ENCODE measurements at regions not wholly inside any gene's neighbourhood (a gene's known extent, or its start where the extent isn't known, plus 50 kb on each side); places are given as distances from the start of the nearest gene placed in this dataset.
A peak's percentile ranks its signal among the peaks of the same experiment; 100 is the strongest.

DNA sequence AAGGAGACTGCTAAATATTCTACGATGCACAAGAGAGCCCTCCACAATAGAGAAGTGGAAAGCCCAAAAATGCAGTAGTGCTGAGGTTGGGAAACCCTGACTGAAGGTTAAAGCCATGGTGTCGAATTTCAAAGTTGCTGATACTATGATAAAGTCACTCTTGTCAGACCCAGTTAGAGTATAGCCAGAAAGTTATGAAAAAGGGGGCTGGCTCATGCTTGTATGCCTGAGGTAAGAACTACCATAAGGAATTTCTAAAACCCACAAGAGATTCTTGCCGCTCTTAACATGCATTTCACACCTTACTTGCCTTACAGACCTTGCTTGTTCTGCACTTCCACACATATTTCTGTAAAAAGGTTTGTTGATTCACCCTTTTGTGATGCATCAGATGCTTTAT is 184.6 kb downstream of the SLC6A15 start:
- H3K9me1 ChIP-seq (ENCODE audit: control insufficient read depth, extremely low read depth, insufficient read depth, low read length), result no peaks in the 10 kb centered on the region
- no peaks in the 10 kb centered on the region for H4K20me1 ChIP-seq (ENCODE audit: control insufficient read depth, extremely low read depth, insufficient read depth, low read length)
- FAIRE-seq (peak; percentile 98), DNase-seq (ENCODE audit: low read depth, low spot score) (peak; percentile 26)
- no peaks in the 10 kb centered on the region for H3K9me3 ChIP-seq (ENCODE audit: control insufficient read depth, low read depth, low read length)
- no peaks in the 10 kb centered on the region for H3K79me2 ChIP-seq (ENCODE audit: control insufficient read depth, insufficient read depth, low read length)
- H3K36me3 ChIP-seq (ENCODE audit: control insufficient read depth in 2 of 2, extremely low read depth in 1 of 2, insufficient read depth in 2 of 2, low read length in 2 of 2), result no peaks in the 10 kb centered on the region
- no peak overlapping the region for H3K4me3 ChIP-seq (ENCODE audit: control insufficient read depth in 2 of 3, extremely low read depth in 1 of 3, insufficient read depth in 2 of 3, low read depth in 1 of 3, low read length in 3 of 3)
- dilution Hi-C loops (cut with MboI; ENCODE audit: extremely low pct_ligation_motif_present, low sequenced_read_pairs), result no loop called here
- H3K27me3 ChIP-seq (ENCODE audit: control insufficient read depth, extremely low read depth, insufficient read depth, low read length), result no peaks in the 10 kb centered on the region
- no peak overlapping the region for H3K9ac ChIP-seq (ENCODE audit: control insufficient read depth, extremely low read depth, insufficient read depth, low read length)
- TF ChIP-seq EZH2 (IDR thresholded peaks at IDR 0.05; ENCODE audit: low read length), result no peak
- no peak for TF ChIP-seq CTCF (optimal IDR thresholded peaks at IDR 0.05 in 1 of 3, IDR thresholded peaks at IDR 0.05 in 1 of 3, conservative IDR thresholded peaks at IDR 0.05 in 1 of 3; ENCODE audit: extremely low read depth in 1 of 3, insufficient read depth in 2 of 3, low read length in 3 of 3)
- peak overlapping the region; percentile 57 for H3K4me2 ChIP-seq (ENCODE audit: control insufficient read depth, extremely low read depth, insufficient read depth, low read depth, low read length)
- H3K4me1 ChIP-seq (ENCODE audit: control insufficient read depth, extremely low read depth, insufficient read depth, low read length), result peaks cover 24% of the 10 kb centered on the region
- H3K27ac ChIP-seq (ENCODE audit: control insufficient read depth, insufficient read depth, low read length), result no peak overlapping the region
- H2AFZ ChIP-seq (ENCODE audit: control insufficient read depth, low read length), result peak overlapping the region; percentile 31

- H3K9ac ChIP-seq (ENCODE audit: control insufficient read depth, extremely low read depth, insufficient read depth, low read length), result no peak overlapping the region
- dilution Hi-C loops (cut with MboI; ENCODE audit: extremely low pct_ligation_motif_present, low sequenced_read_pairs), result no loop called here
- peak; percentile 48 for FAIRE-seq
These were observed 185.8 kb downstream of the SLC6A15 start for GRCh38 chr12:84726780-84727179.

More at GRCh38 chr12:84726780-84727179, 185.8 kb downstream of the SLC6A15 start:
- H4K20me1 ChIP-seq (ENCODE audit: control insufficient read depth, extremely low read depth, insufficient read depth, low read length), result no peaks in the 10 kb centered on the region
- no peaks in the 10 kb centered on the region for H3K36me3 ChIP-seq (ENCODE audit: control insufficient read depth in 2 of 2, extremely low read depth in 1 of 2, insufficient read depth in 2 of 2, low read length in 2 of 2)
- no peaks in the 10 kb centered on the region for H3K27me3 ChIP-seq (ENCODE audit: control insufficient read depth, extremely low read depth, insufficient read depth, low read length)
- H3K79me2 ChIP-seq (ENCODE audit: control insufficient read depth, insufficient read depth, low read length), result no peaks in the 10 kb centered on the region
- TF ChIP-seq EZH2 (IDR thresholded peaks at IDR 0.05; ENCODE audit: low read length), result no peak
- no peak for TF ChIP-seq CTCF (optimal IDR thresholded peaks at IDR 0.05 in 1 of 3, IDR thresholded peaks at IDR 0.05 in 1 of 3, conservative IDR thresholded peaks at IDR 0.05 in 1 of 3; ENCODE audit: extremely low read depth in 1 of 3, insufficient read depth in 2 of 3, low read length in 3 of 3)
- H2AFZ ChIP-seq (ENCODE audit: control insufficient read depth, low read length), result no peak overlapping the region
- H3K4me2 ChIP-seq (ENCODE audit: control insufficient read depth, extremely low read depth, insufficient read depth, low read depth, low read length), result no peak overlapping the region
- no peaks in the 10 kb centered on the region for H3K9me1 ChIP-seq (ENCODE audit: control insufficient read depth, extremely low read depth, insufficient read depth, low read length)
- no peaks in the 10 kb centered on the region for H3K9me3 ChIP-seq (ENCODE audit: control insufficient read depth, low read depth, low read length)
- no peak overlapping the region for H3K27ac ChIP-seq (ENCODE audit: control insufficient read depth, insufficient read depth, low read length)
- DNase-seq (ENCODE audit: low read depth, low spot score), result no peak
- H3K4me1 ChIP-seq (ENCODE audit: control insufficient read depth, extremely low read depth, insufficient read depth, low read length), result peaks cover 24% of the 10 kb centered on the region
- no peak overlapping the region for H3K4me3 ChIP-seq (ENCODE audit: control insufficient read depth in 2 of 3, extremely low read depth in 1 of 3, insufficient read depth in 2 of 3, low read depth in 1 of 3, low read length in 3 of 3)

All from keratinocyte (primary cell).